ENCODE measurements at regions not wholly inside any gene's neighbourhood (a gene's known extent, or its start where the extent isn't known, plus 50 kb on each side); places are given as distances from the start of the nearest gene placed in this dataset.

DNA sequence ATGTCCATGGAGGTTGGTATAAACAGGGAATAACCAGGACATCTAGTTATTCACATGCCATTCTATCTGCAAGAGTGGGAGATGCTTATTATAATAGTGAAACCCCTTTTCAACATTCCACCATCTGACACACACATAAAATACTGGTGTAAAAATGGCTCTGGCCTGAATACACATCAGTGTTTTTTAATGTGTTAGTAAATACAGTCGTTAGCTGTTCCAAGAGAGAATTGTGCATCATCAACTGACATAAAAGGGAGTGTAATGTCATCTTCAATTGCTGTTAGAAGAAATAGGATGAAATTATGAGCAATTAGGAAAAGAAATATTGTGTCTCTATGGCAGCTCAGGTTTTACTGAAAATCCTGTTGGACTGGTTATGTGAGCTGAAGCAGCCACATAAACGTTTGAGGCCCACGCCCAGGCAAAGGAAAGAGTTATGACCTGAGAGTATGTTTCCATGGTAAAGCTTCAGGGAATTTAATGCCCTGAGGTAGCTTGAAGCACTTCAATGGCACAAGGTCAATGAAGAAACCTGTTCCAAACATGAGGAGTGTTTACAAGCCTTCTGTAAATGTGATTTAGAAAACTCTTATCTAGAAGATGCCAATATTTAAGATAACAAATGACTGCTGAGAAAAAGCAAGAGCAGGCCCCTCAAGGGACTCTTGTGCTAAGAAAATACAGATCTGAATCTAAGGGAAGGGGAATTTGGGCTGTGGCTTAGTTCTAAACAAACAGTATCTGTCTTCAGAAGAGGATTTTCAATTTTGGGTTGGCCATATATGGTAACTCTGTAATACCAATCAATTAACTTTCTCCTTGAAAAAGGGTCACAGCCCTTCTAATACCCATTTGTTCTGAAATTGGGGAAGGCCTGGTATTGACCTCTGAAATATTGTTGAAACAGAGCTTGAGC lies 384.3 kb downstream of the SEC16B start:
- DNase-seq, result no peak
- no peaks in the 10 kb centered on the region for H3K36me3 ChIP-seq (ENCODE audit: control insufficient read depth in 4 of 4, insufficient read depth in 4 of 4, low read length in 3 of 4)
- H3K27me3 ChIP-seq (replicated peaks in 2 of 5; ENCODE audit: control insufficient read depth in 4 of 5, insufficient read depth in 5 of 5, low read length in 4 of 5), result no peaks in the 10 kb centered on the region
- POLR2A ChIA-PET, result no interaction called here
- CTCF ChIA-PET, result no interaction called here
- 94% methylated on average over 3 of the region's 3 CpGs for WGBS (ENCODE audit: insufficient coverage)
- H3K4me1 ChIP-seq (ENCODE audit: control extremely low read depth in 1 of 4, control insufficient read depth in 4 of 4, insufficient read depth in 4 of 4, low read length in 3 of 4), result no peaks in the 10 kb centered on the region
- no peaks in the 10 kb centered on the region for H3K9me3 ChIP-seq (ENCODE audit: control extremely low read depth in 1 of 5, control insufficient read depth in 4 of 5, insufficient read depth in 2 of 5, low read depth in 1 of 5, low read length in 4 of 5)
- H3K27ac ChIP-seq (ENCODE audit: insufficient read depth in 1 of 2, low read depth in 1 of 2, low read length in 2 of 2, poor library complexity in 1 of 2, severe bottlenecking in 2 of 2), result no peak overlapping the region
- H3K4me3 ChIP-seq (ENCODE audit: control insufficient read depth in 1 of 7, extremely low read depth in 1 of 7, insufficient read depth in 4 of 7, low read depth in 2 of 7, low read length in 6 of 7), result no peak overlapping the region

DNA sequence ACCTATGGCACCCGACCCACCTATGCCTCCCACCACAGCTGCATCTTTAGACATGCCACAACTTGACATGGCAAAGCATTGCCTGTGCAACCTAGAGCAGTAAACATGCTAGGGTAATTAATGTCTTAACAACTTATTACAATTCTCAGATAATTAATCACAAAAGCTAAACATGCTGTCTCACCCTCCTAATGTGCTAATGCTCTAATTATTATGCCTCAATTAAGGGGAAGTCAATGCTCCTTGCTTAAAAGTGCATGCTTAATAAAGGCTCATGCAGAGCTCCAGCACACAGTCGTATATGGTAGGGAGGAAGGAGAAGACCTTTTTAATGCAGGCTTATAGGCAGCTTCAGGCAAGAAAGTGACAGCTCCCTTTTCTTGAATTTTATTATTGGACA lies 396.0 kb downstream of the SEC16B start:
- no peak for DNase-seq
- Histone ChIP-seq H3K27me3 (replicated peaks in 2 of 5; ENCODE audit: control insufficient read depth in 4 of 5, insufficient read depth in 5 of 5, low read length in 4 of 5) (no peaks in the 10 kb centered on the region), H3K36me3 (ENCODE audit: control insufficient read depth in 4 of 4, insufficient read depth in 4 of 4, low read length in 3 of 4) (no peaks in the 10 kb centered on the region), H3K4me3 (ENCODE audit: control insufficient read depth in 1 of 7, extremely low read depth in 1 of 7, insufficient read depth in 4 of 7, low read depth in 2 of 7, low read length in 6 of 7) (no peak overlapping the region), H3K4me1 (ENCODE audit: control extremely low read depth in 1 of 4, control insufficient read depth in 4 of 4, insufficient read depth in 4 of 4, low read length in 3 of 4) (no peaks in the 10 kb centered on the region), H3K9me3 (ENCODE audit: control extremely low read depth in 1 of 5, control insufficient read depth in 4 of 5, insufficient read depth in 2 of 5, low read depth in 1 of 5, low read length in 4 of 5) (no peaks in the 10 kb centered on the region), H3K27ac (ENCODE audit: insufficient read depth in 1 of 2, low read depth in 1 of 2, low read length in 2 of 2, poor library complexity in 1 of 2, severe bottlenecking in 2 of 2) (no peak overlapping the region)
- ChIA-PET CTCF (no interaction called here), POLR2A (no interaction called here)
- WGBS (ENCODE audit: insufficient coverage), result 92% methylated on average over 2 of the region's 2 CpGs

DNA sequence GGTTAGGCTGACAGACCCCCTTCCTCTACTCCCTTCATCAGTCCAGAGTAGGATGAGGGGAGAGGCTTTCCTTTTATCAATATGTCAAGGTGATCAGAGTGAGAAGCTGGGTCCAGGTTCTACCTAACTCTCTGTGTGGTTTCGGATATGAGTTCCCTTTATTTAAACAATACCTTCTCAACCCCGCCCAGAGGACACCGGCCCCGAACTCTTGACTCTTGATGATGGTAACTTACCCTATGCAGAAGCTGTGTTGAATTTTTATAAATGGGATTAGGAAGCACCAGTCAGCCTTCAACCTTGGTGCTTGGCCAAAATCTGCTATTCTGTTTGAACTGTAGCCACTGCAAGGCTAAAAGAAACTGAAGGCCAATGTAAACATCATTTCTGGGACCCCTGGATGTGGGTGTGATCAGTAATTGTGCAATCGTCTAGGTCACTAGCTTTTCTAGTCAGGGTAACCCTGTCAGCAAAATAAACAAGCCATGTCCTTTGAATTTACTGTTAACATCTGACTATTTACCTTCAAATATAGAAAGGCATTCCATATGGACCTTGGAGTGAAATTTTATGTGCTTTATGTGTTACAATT lies 398.3 kb downstream of the SEC16B start:
- no peak overlapping the region for H3K27ac ChIP-seq (ENCODE audit: insufficient read depth in 1 of 2, low read depth in 1 of 2, low read length in 2 of 2, poor library complexity in 1 of 2, severe bottlenecking in 2 of 2)
- POLR2A ChIA-PET, result no interaction called here
- no peaks in the 10 kb centered on the region for H3K27me3 ChIP-seq (replicated peaks in 2 of 5; ENCODE audit: control insufficient read depth in 4 of 5, insufficient read depth in 5 of 5, low read length in 4 of 5)
- 93% methylated on average over 3 of the region's 5 CpGs for WGBS (ENCODE audit: insufficient coverage)
- no peaks in the 10 kb centered on the region for H3K4me1 ChIP-seq (ENCODE audit: control extremely low read depth in 1 of 4, control insufficient read depth in 4 of 4, insufficient read depth in 4 of 4, low read length in 3 of 4)
- H3K36me3 ChIP-seq (ENCODE audit: control insufficient read depth in 4 of 4, insufficient read depth in 4 of 4, low read length in 3 of 4), result no peaks in the 10 kb centered on the region
- H3K4me3 ChIP-seq (ENCODE audit: control insufficient read depth in 1 of 7, extremely low read depth in 1 of 7, insufficient read depth in 4 of 7, low read depth in 2 of 7, low read length in 6 of 7), result no peak overlapping the region
- no peak for DNase-seq
- no peaks in the 10 kb centered on the region for H3K9me3 ChIP-seq (ENCODE audit: control extremely low read depth in 1 of 5, control insufficient read depth in 4 of 5, insufficient read depth in 2 of 5, low read depth in 1 of 5, low read length in 4 of 5)
- CTCF ChIA-PET, result no interaction called here

DNA sequence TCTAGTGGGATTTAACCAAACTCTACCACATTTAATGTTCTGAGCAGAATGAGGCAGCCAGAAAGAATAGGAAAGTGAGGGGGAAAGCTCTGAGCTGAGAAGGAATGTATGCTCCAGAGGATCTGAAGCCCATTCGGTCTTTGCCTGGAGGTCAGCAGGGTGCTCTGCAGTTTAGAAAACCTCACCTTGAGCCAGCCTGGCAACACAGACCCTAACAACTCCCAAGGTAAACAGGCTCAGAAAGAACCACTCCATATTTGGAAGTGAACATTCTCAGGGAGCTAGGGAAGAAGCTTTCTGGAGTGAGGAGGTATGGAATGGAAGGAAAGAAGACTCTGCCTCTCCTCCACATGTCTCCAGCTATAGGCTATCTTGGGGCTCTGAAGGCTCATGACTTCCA lies 398.8 kb downstream of the SEC16B start:
- WGBS (ENCODE audit: insufficient coverage), result 71% methylated on average over 1 of the region's 1 CpG

DNA sequence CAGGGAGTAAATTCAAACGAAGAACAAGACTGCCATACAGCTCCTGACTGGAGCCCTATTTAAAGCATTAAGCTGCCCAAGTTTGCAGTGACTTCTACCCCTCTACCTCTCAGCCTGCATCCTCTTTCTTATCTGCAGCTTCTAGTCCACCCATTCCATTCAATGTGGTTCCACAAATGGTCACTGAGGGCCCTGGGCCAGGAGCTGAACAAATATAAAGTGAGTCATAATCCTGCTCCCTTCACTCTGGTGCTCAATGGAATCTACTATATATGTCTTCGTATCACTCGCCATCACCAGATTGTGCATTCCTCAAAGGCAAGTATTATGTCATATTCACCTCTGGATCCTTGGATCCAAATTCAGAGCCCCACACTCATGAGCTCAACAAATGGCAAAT lies 398.7 kb downstream of the BRINP2 start:
- 85% methylated on average over 2 of the region's 3 CpGs for WGBS (ENCODE audit: insufficient coverage)
- no peak for DNase-seq
- no peaks in the 10 kb centered on the region for H3K4me1 ChIP-seq (ENCODE audit: control extremely low read depth in 1 of 4, control insufficient read depth in 4 of 4, insufficient read depth in 4 of 4, low read length in 3 of 4)
- no peaks in the 10 kb centered on the region for H3K27me3 ChIP-seq (replicated peaks in 2 of 5; ENCODE audit: control insufficient read depth in 4 of 5, insufficient read depth in 5 of 5, low read length in 4 of 5)
- H3K9me3 ChIP-seq (ENCODE audit: control extremely low read depth in 1 of 5, control insufficient read depth in 4 of 5, insufficient read depth in 2 of 5, low read depth in 1 of 5, low read length in 4 of 5), result no peaks in the 10 kb centered on the region
- ChIA-PET CTCF (no interaction called here), POLR2A (no interaction called here)
- no peak overlapping the region for H3K27ac ChIP-seq (ENCODE audit: insufficient read depth in 1 of 2, low read depth in 1 of 2, low read length in 2 of 2, poor library complexity in 1 of 2, severe bottlenecking in 2 of 2)
- no peaks in the 10 kb centered on the region for H3K36me3 ChIP-seq (ENCODE audit: control insufficient read depth in 4 of 4, insufficient read depth in 4 of 4, low read length in 3 of 4)
- H3K4me3 ChIP-seq (ENCODE audit: control insufficient read depth in 1 of 7, extremely low read depth in 1 of 7, insufficient read depth in 4 of 7, low read depth in 2 of 7, low read length in 6 of 7), result no peak overlapping the region

More for the DNA sequence above, 398.8 kb downstream of the SEC16B start:
- Histone ChIP-seq H3K9me3 (ENCODE audit: control extremely low read depth in 1 of 5, control insufficient read depth in 4 of 5, insufficient read depth in 2 of 5, low read depth in 1 of 5, low read length in 4 of 5) (no peaks in the 10 kb centered on the region), H3K36me3 (ENCODE audit: control insufficient read depth in 4 of 4, insufficient read depth in 4 of 4, low read length in 3 of 4) (no peaks in the 10 kb centered on the region), H3K27me3 (replicated peaks in 2 of 5; ENCODE audit: control insufficient read depth in 4 of 5, insufficient read depth in 5 of 5, low read length in 4 of 5) (no peaks in the 10 kb centered on the region), H3K27ac (ENCODE audit: insufficient read depth in 1 of 2, low read depth in 1 of 2, low read length in 2 of 2, poor library complexity in 1 of 2, severe bottlenecking in 2 of 2) (no peak overlapping the region), H3K4me1 (ENCODE audit: control extremely low read depth in 1 of 4, control insufficient read depth in 4 of 4, insufficient read depth in 4 of 4, low read length in 3 of 4) (no peaks in the 10 kb centered on the region), H3K4me3 (ENCODE audit: control insufficient read depth in 1 of 7, extremely low read depth in 1 of 7, insufficient read depth in 4 of 7, low read depth in 2 of 7, low read length in 6 of 7) (no peak overlapping the region)
- CTCF ChIA-PET, result no interaction called here
- no peak for DNase-seq
- POLR2A ChIA-PET, result no interaction called here

DNA sequence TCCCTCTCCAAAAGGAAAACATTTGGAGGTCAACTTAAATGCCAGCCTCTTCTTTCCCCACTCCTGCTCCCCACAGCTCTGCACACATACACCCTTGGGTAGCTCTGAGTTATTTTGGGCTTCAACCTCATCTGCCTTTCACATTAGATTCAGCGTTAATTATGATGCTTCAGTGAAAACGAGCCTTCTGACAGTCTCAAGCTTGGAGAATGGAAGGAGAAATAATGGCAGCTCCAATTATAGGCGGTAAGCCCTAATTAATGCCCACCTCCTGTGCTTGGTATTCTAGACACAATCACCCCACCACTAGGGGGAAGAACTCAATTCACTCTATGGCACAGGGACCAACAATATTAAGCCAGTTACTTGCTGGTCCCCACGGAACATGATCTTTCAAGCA lies 397.9 kb downstream of the BRINP2 start:
- WGBS (ENCODE audit: insufficient coverage), result 84% methylated on average over 4 of the region's 4 CpGs

DNA sequence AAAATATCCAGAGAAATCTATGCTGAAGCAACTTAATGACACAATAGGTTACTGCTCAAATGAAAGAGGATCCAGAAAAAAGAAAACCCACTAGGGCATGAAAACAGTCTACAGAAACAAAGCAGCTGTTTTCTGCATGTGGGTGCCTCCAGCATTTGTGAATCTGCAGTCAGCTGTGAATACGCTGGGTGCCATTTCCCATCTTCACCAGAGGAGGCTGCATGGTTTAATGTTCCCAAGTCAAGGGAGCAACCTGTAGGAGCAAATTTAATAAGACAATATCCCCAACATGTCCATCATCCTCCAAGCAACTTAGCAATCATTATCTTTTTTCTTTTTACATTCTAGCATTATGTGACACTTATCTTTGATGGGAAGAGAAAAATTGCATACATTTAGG lies 396.6 kb downstream of the BRINP2 start:
- Histone ChIP-seq H3K27me3 (replicated peaks in 2 of 5; ENCODE audit: control insufficient read depth in 4 of 5, insufficient read depth in 5 of 5, low read length in 4 of 5) (no peaks in the 10 kb centered on the region), H3K4me3 (ENCODE audit: control insufficient read depth in 1 of 7, extremely low read depth in 1 of 7, insufficient read depth in 4 of 7, low read depth in 2 of 7, low read length in 6 of 7) (no peak overlapping the region), H3K9me3 (ENCODE audit: control extremely low read depth in 1 of 5, control insufficient read depth in 4 of 5, insufficient read depth in 2 of 5, low read depth in 1 of 5, low read length in 4 of 5) (no peaks in the 10 kb centered on the region), H3K4me1 (ENCODE audit: control extremely low read depth in 1 of 4, control insufficient read depth in 4 of 4, insufficient read depth in 4 of 4, low read length in 3 of 4) (no peaks in the 10 kb centered on the region), H3K27ac (ENCODE audit: insufficient read depth in 1 of 2, low read depth in 1 of 2, low read length in 2 of 2, poor library complexity in 1 of 2, severe bottlenecking in 2 of 2) (no peak overlapping the region), H3K36me3 (ENCODE audit: control insufficient read depth in 4 of 4, insufficient read depth in 4 of 4, low read length in 3 of 4) (no peaks in the 10 kb centered on the region)
- POLR2A ChIA-PET, result no interaction called here
- no peak for DNase-seq
- CTCF ChIA-PET, result no interaction called here
- WGBS (ENCODE audit: insufficient coverage), result 82% methylated on average over 1 of the region's 1 CpG

More for the DNA sequence above, 397.9 kb downstream of the BRINP2 start:
- no peak overlapping the region for H3K4me3 ChIP-seq (ENCODE audit: control insufficient read depth in 1 of 7, extremely low read depth in 1 of 7, insufficient read depth in 4 of 7, low read depth in 2 of 7, low read length in 6 of 7)
- no peak for DNase-seq
- ChIA-PET CTCF (no interaction called here), POLR2A (no interaction called here)
- H3K4me1 ChIP-seq (ENCODE audit: control extremely low read depth in 1 of 4, control insufficient read depth in 4 of 4, insufficient read depth in 4 of 4, low read length in 3 of 4), result no peaks in the 10 kb centered on the region
- H3K27ac ChIP-seq (ENCODE audit: insufficient read depth in 1 of 2, low read depth in 1 of 2, low read length in 2 of 2, poor library complexity in 1 of 2, severe bottlenecking in 2 of 2), result no peak overlapping the region
- no peaks in the 10 kb centered on the region for H3K9me3 ChIP-seq (ENCODE audit: control extremely low read depth in 1 of 5, control insufficient read depth in 4 of 5, insufficient read depth in 2 of 5, low read depth in 1 of 5, low read length in 4 of 5)
- H3K36me3 ChIP-seq (ENCODE audit: control insufficient read depth in 4 of 4, insufficient read depth in 4 of 4, low read length in 3 of 4), result no peaks in the 10 kb centered on the region
- H3K27me3 ChIP-seq (replicated peaks in 2 of 5; ENCODE audit: control insufficient read depth in 4 of 5, insufficient read depth in 5 of 5, low read length in 4 of 5), result no peaks in the 10 kb centered on the region

Measured in common myeloid progenitor, CD34-positive (primary cell).